HCT116 (cell line): ENCODE measurements at regions not wholly inside any gene's neighbourhood (a gene's known extent, or its start where the extent isn't known, plus 50 kb on each side); places are given as distances from the start of the nearest gene placed in this dataset.

ENCODE experiments used
- CEBPB ChIP-seq: IDR thresholded peaks from 2 replicates; pipeline ENCODE4 v1.6.1; 2012; ENCODE audit warnings: low read depth
- ELF1 ChIP-seq: IDR thresholded peaks from 2 replicates; pipeline ENCODE4 v1.6.1; 2012; ENCODE audit warnings: low read depth, borderline replicate concordance
- EZH2 ChIP-seq: fragments of 200-600 bp; sonication (generic); IDR thresholded peaks from 2 replicates; pipeline ENCODE4 v1.6.1; 2017; ENCODE audit warnings: antibody characterized with exemption, mixed run types
- EZH2phosphoT487 ChIP-seq: fragments of 200-600 bp; IDR thresholded peaks from 2 replicates; pipeline ENCODE4 v1.6.1; 2018; ENCODE audit warnings: antibody characterized with exemption, borderline replicate concordance
- JUND ChIP-seq: IDR thresholded peaks from 2 replicates; pipeline ENCODE4 v1.6.1; 2012
- POLR2A ChIP-seq: IDR thresholded peaks from 2 replicates; pipeline ENCODE4 v1.7.0; 2011; ENCODE audit warnings: borderline replicate concordance; ENCODE audit not compliant: insufficient read depth, insufficient read length; ENCODE audit errors: extremely low read depth
- POLR2AphosphoS5 ChIP-seq: IDR thresholded peaks from 2 replicates; pipeline ENCODE4 v1.6.1; 2011; ENCODE audit warnings: mild to moderate bottlenecking, low read depth, low read length, moderate library complexity
- RAD21 ChIP-seq: IDR thresholded peaks from 2 replicates; pipeline ENCODE4 v1.6.1; 2012; ENCODE audit warnings: low read depth, mild to moderate bottlenecking
- SP1 ChIP-seq: IDR thresholded peaks from 2 replicates; pipeline ENCODE4 v1.6.1; 2012; ENCODE audit warnings: low read depth
- TCF7L2 ChIP-seq: IDR thresholded peaks from 2 replicates; pipeline ENCODE4 v1.7.0; 2011; ENCODE audit warnings: borderline replicate concordance, inconsistent platforms; ENCODE audit not compliant: insufficient read depth, insufficient read length; ENCODE audit errors: extremely low read depth
- ZFX ChIP-seq: fragments of 450-650 bp; IDR thresholded peaks from 2 replicates; pipeline ENCODE4 v1.6.1; 2017
- ZNF274 ChIP-seq: fragments of 200-500 bp; sonication (Bioruptor generic); IDR thresholded peaks from 2 replicates; pipeline ENCODE4 v1.6.1; 2014; ENCODE audit warnings: mild to moderate bottlenecking, low read depth, low read length, inconsistent platforms
- TF ChIP-seq, protein P1 (sequence below): IDR thresholded peaks from 2 replicates; pipeline ENCODE4 v1.6.1; 2011; ENCODE audit warnings: mild to moderate bottlenecking, low read length, moderate library complexity; ENCODE audit not compliant: insufficient replicate concordance; ENCODE audit errors: extremely low read depth
- TF ChIP-seq, protein P2 (sequence below), 3 experiments: fragments of 200-600 bp in 1 of 3; sonication (generic) in 1 of 3; IDR thresholded peaks in 2 of 3; conservative IDR thresholded peaks in 1 of 3; 2 replicates each; pipeline ENCODE4 v1.5.1; 2012 to 2017; ENCODE audit warnings: low read depth in 2 of 3, low read length in 2 of 3, antibody characterized with exemption in 1 of 3, borderline replicate concordance in 1 of 3, control low read depth in 1 of 3, mild to moderate bottlenecking in 1 of 3, mixed read lengths in 1 of 3, mixed run types in 1 of 3, moderate library complexity in 1 of 3; ENCODE audit not compliant: insufficient read depth in 1 of 3

DNA sequence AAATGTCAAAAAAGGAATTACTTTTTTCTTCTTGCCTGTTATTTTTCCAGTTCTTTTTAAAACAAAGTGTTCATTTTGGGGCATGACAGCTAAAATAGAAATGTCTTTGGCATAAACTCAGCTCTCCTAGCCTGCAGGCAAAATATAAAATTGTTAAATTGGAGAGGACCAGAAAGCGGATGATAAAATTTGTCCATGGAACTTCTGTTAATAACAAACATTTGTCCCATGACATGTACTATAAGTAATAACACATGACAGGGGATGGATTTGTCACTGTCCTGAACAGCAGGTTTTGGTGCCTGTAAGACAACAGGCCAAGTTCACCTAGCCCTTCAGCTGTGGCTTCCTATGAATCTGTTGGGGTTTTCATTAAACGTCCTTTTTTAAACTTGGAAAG lies 184.0 kb upstream of the TTC29 start:
- TF ChIP-seq SP1 (no peak), ELF1 (no peak), EZH2 (no peak), POLR2A (no peak), ZFX (no peak), JUND (no peak), EZH2phosphoT487 (no peak), CEBPB (no peak), POLR2AphosphoS5 (no peak), TCF7L2 (no peak), RAD21 (no peak), ZNF274 (no peak)
- TF ChIP-seq, protein P1, sequence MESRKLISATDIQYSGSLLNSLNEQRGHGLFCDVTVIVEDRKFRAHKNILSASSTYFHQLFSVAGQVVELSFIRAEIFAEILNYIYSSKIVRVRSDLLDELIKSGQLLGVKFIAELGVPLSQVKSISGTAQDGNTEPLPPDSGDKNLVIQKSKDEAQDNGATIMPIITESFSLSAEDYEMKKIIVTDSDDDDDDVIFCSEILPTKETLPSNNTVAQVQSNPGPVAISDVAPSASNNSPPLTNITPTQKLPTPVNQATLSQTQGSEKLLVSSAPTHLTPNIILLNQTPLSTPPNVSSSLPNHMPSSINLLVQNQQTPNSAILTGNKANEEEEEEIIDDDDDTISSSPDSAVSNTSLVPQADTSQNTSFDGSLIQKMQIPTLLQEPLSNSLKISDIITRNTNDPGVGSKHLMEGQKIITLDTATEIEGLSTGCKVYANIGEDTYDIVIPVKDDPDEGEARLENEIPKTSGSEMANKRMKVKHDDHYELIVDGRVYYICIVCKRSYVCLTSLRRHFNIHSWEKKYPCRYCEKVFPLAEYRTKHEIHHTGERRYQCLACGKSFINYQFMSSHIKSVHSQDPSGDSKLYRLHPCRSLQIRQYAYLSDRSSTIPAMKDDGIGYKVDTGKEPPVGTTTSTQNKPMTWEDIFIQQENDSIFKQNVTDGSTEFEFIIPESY = no peak
- TF ChIP-seq, protein P2, sequence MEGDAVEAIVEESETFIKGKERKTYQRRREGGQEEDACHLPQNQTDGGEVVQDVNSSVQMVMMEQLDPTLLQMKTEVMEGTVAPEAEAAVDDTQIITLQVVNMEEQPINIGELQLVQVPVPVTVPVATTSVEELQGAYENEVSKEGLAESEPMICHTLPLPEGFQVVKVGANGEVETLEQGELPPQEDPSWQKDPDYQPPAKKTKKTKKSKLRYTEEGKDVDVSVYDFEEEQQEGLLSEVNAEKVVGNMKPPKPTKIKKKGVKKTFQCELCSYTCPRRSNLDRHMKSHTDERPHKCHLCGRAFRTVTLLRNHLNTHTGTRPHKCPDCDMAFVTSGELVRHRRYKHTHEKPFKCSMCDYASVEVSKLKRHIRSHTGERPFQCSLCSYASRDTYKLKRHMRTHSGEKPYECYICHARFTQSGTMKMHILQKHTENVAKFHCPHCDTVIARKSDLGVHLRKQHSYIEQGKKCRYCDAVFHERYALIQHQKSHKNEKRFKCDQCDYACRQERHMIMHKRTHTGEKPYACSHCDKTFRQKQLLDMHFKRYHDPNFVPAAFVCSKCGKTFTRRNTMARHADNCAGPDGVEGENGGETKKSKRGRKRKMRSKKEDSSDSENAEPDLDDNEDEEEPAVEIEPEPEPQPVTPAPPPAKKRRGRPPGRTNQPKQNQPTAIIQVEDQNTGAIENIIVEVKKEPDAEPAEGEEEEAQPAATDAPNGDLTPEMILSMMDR (IDR thresholded peaks at IDR 0.05 in 2 of 3, conservative IDR thresholded peaks at IDR 0.05 in 1 of 3; ENCODE audit: borderline replicate concordance in 1 of 3, insufficient read depth in 1 of 3, low read depth in 2 of 3, low read length in 2 of 3) = no peak
